ENCODE measurements at regions not wholly inside any gene's neighbourhood (a gene's known extent, or its start where the extent isn't known, plus 50 kb on each side); places are given as distances from the start of the nearest gene placed in this dataset.

DNA sequence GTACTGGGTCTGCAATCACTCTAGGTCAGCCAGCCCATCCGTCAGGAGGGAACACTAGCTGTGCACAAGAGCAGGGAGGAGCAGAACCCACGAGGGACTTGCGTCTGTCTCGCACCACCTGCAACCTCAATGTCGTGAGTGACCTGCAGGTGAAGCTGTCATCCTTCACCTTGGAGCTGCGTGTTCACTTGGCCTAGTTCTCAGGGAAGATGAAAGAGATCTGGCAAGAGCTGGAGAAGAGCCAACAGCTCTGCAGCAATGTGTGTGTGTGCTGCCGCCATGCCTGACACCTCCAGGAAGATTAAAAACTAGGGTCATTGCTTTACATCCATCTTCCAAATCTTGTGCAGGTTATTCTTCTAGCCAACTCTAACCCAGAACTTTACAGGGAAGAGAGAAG is 117.6 kb upstream of the MRI1 start:
- TF ChIP-seq, protein P1, sequence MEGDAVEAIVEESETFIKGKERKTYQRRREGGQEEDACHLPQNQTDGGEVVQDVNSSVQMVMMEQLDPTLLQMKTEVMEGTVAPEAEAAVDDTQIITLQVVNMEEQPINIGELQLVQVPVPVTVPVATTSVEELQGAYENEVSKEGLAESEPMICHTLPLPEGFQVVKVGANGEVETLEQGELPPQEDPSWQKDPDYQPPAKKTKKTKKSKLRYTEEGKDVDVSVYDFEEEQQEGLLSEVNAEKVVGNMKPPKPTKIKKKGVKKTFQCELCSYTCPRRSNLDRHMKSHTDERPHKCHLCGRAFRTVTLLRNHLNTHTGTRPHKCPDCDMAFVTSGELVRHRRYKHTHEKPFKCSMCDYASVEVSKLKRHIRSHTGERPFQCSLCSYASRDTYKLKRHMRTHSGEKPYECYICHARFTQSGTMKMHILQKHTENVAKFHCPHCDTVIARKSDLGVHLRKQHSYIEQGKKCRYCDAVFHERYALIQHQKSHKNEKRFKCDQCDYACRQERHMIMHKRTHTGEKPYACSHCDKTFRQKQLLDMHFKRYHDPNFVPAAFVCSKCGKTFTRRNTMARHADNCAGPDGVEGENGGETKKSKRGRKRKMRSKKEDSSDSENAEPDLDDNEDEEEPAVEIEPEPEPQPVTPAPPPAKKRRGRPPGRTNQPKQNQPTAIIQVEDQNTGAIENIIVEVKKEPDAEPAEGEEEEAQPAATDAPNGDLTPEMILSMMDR (IDR thresholded peaks at IDR 0.05) = no peak
- TF ChIP-seq POLR2A (IDR thresholded peaks at IDR 0.05) = no peak
